ENCODE measurements at regions not wholly inside any gene's neighbourhood (a gene's known extent, or its start where the extent isn't known, plus 50 kb on each side); places are given as distances from the start of the nearest gene placed in this dataset.
"Not testable (repeated sequence)": the region's sequence is repeated elsewhere in the genome, so short reads cannot be mapped to it uniquely, and the experiment has no call there.

DNA sequence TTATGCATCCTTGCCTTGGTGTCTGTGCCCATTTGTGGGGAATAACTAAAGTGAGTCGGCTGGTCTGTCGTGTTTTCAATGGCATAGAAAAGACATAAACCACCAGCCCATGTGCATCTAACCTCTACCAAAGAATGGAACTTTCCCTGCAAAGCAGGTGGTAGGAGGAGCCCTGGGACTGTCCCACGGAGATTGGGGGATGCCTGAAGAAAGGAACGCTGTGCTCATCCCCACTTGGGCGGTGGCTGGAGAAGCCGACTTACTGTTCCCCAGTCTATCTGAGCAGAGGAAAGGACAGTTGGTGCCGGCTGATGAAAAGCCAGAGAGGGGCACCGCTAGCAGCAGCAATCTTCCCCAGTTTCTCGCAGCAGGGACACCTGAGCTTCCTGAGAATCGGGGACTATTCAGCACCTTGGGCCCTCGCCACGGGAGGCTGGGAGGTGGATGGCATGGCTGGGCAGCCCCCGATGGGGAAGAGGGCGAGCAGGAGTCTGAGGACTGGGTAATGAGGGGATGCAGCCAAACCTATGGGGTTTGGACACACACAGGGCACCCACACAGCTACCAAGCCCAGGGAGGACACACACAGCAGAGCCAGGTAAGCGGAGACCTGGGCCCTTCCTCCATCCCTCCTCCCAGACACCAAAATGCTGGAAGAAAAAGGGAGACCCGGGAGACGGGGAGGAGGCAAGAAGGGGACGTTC, 53.7 kb upstream of the AGAP1 start:
- no peak overlapping the region for H3K4me3 ChIP-seq (ENCODE audit: low read depth, low read length)
- no peak for TF ChIP-seq CTCF (conservative IDR thresholded peaks at IDR 0.05; ENCODE audit: low read depth, low read length)
- DNase-seq (ENCODE audit: low read depth): no peak

GRCh38 chr2:235443580-235443979, 50.3 kb upstream of the AGAP1 start:
- DNase-seq (ENCODE audit: low read depth): not testable (repeated sequence)

More at GRCh38 chr2:235443580-235443979, 50.3 kb upstream of the AGAP1 start:
- not testable (repeated sequence) for H3K4me3 ChIP-seq (ENCODE audit: low read depth, low read length)
